ENCODE measurements at regions not wholly inside any gene's neighbourhood (a gene's known extent, or its start where the extent isn't known, plus 50 kb on each side); places are given as distances from the start of the nearest gene placed in this dataset.

DNA sequence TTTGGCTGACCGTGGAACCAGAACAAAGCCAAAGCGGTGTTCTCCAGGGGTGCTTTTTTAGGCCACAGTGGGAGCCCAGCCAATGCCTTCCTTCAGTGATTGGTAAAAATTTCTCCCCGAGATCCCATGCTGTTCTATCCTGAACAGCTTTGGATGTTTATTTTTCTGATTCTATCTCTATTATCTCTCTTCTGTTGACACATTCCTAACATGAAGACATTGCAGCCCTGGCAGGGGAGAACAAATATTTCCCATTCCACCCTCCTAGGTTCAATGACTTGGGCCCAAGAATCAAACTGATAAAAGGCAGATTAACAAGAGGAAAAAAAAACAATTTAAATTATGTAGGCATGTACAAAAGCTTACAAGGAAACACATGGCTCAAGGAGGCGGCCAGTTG lies 162.7 kb downstream of the PFKFB3 start:
- Histone ChIP-seq H3K27ac (ENCODE audit: low read depth, low read length) (no peak overlapping the region), H3K36me3 (ENCODE audit: control insufficient read depth in 5 of 5, insufficient read depth in 5 of 5, low read length in 5 of 5) (peaks cover 0 to 2% (median 0%) of the 10 kb centered on the region in 5 donors), H3K9ac (ENCODE audit: low read length in 5 of 5) (no peak overlapping the region), H3K27me3 (ENCODE audit: control insufficient read depth in 5 of 5, insufficient read depth in 4 of 5, low read length in 5 of 5) (no peaks in the 10 kb centered on the region), H3K4me3 (ENCODE audit: low read depth in 1 of 5, low read length in 5 of 5) (no peak overlapping the region), H3K9me3 (ENCODE audit: control insufficient read depth in 5 of 5, low read length in 5 of 5) (peaks cover 0 to 6% (median under 1%) of the 10 kb centered on the region in 5 donors), H3K4me1 (ENCODE audit: control insufficient read depth in 5 of 5, insufficient read depth in 5 of 5, low read length in 5 of 5) (peaks cover 0 to 5% (median 0%) of the 10 kb centered on the region in 5 donors)
